ENCODE measurements at regions not wholly inside any gene's neighbourhood (a gene's known extent, or its start where the extent isn't known, plus 50 kb on each side); places are given as distances from the start of the nearest gene placed in this dataset.

DNA sequence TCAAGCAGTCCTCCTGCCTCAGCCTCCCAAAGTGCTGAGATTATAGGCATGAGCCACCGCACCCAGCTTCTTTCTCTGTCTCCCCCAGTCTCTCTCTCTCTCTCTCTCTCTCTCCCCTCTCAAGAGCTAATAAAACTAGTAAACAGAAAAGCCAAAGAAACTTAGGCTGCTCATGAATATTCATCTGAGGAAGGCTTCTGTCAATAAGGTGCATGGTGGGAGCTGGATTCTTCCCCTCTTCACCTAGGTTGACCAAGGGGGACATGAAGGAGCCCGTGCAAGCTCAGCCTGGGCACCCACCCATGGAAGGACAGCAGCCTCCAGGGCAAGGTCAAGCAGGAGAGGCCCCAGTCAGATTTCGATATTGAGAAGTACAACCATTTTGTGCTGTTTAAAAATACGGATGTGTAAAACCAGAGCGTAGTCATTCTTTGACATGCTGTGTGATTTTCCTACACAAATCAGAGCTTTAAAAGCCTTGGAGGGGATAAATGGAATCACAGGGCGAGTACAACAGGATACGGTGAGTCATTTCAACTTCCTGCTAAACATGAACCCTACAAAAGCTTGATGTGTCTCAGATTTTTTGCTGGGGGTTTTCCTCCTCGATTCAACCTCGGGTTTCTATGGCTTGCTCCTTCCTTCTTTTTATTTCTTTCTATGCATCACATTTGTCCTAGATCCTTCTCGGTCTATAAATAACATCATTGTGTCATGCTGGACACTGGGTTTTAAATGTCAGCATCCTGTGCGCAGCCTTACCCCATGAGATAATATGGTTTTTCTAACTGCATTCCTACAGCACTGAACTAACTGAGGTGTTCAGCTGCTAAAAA, 368.9 kb upstream of the JARID2 start:
- H3K27ac Mint-ChIP-seq = peak overlapping the region; percentile 80 to 92 (median 85)
- H3K4me3 Mint-ChIP-seq = peak overlapping the region; percentile 45 to 75 (median 70)
- Histone ChIP-seq H3K27ac (ENCODE audit: low read depth, low read length) (no peak overlapping the region), H3K27me3 (ENCODE audit: insufficient read depth, low read length) (no peaks in the 10 kb centered on the region), H3K4me3 (ENCODE audit: low read length in 2 of 2) (peak overlapping the region in 1 of 2 donors; percentile 6), H3K9me3 (ENCODE audit: control insufficient read depth in 1 of 2, low read length in 2 of 2) (no peaks in the 10 kb centered on the region), H3K36me3 (ENCODE audit: insufficient read depth, low read length) (no peaks in the 10 kb centered on the region), H3K4me1 (ENCODE audit: insufficient read depth, low read length) (peaks cover 30% of the 10 kb centered on the region)
- H3K9me3 Mint-ChIP-seq = no peaks in the 10 kb centered on the region
- ChIA-PET POLR2A (ENCODE audit: partially characterized antibody) (interaction anchor here (1.0 to 1.2 kb wide), 2 partner anchors 54 to 665 kb away, joined by 3 read pairs; no protein-coding TSS in a partner anchor), CTCF (ENCODE audit: partially characterized antibody) (interaction anchor here (1.1 to 1.7 kb wide), 2 partner anchors 10 to 21 kb away, joined by 3 to 4 read pairs; no protein-coding TSS in a partner anchor)
- H3K27me3 Mint-ChIP-seq = no peaks in the 10 kb centered on the region
- intact Hi-C loops (cut with micrococcal nuclease) = loop anchor here (5.0 kb wide), 1 partner anchor 380 kb away; no protein-coding TSS in a partner anchor
- peak; percentile 17 to 70 (median 23) for DNase-seq
- no peaks in the 10 kb centered on the region for H3K36me3 Mint-ChIP-seq
- H3K4me1 Mint-ChIP-seq = peaks cover 20 to 46% (median 25%) of the 10 kb centered on the region in 4 donors

DNA sequence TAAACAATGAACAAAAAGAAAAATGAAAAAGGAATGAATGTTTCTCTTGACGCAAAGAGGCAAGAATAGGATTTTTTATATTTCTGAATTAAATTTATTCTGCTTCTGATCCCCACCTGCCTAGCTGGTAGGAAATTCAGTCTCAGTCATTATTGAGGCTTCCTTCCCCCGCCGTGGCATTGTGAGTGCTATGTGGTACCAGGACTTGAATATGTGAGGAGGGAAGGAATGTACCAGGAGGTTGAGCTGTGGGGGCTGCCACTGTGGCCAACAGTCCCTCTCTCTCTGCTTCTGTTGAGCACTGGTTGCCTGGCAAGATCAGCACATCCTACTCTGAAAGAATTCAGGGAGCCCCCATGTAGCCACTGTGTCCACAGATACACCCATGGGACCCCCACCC, 368.1 kb upstream of the JARID2 start:
- H3K4me1 ChIP-seq (ENCODE audit: insufficient read depth, low read length) = peaks cover 30% of the 10 kb centered on the region
- Mint-ChIP-seq H3K36me3 (no peaks in the 10 kb centered on the region), H3K4me1 (peaks cover 20 to 44% (median 25%) of the 10 kb centered on the region in 4 donors), H3K27me3 (no peaks in the 10 kb centered on the region), H3K27ac (peak overlapping the region in 5 of 7 donors; percentile 38 to 92 (median 82)), H3K4me3 (peak overlapping the region in 3 of 8 donors; percentile 69 to 74 (median 71)), H3K9me3 (no peaks in the 10 kb centered on the region)
- intact Hi-C loops (cut with micrococcal nuclease) = loop anchor here (5.0 kb wide), 1 partner anchor 380 kb away; no protein-coding TSS in a partner anchor
- H3K4me3 ChIP-seq (ENCODE audit: low read length in 2 of 2) = no peak overlapping the region
- no peaks in the 10 kb centered on the region for H3K9me3 ChIP-seq (ENCODE audit: control insufficient read depth in 1 of 2, low read length in 2 of 2)
- ChIA-PET POLR2A (ENCODE audit: partially characterized antibody) (interaction anchor here (1.2 kb wide), 1 partner anchor 666 kb away, joined by 3 read pairs; no protein-coding TSS in a partner anchor), CTCF (ENCODE audit: partially characterized antibody) (no interaction called here)
- no peak for DNase-seq
- no peaks in the 10 kb centered on the region for H3K36me3 ChIP-seq (ENCODE audit: insufficient read depth, low read length)
- no peak overlapping the region for H3K27ac ChIP-seq (ENCODE audit: low read depth, low read length)
- no peaks in the 10 kb centered on the region for H3K27me3 ChIP-seq (ENCODE audit: insufficient read depth, low read length)

DNA sequence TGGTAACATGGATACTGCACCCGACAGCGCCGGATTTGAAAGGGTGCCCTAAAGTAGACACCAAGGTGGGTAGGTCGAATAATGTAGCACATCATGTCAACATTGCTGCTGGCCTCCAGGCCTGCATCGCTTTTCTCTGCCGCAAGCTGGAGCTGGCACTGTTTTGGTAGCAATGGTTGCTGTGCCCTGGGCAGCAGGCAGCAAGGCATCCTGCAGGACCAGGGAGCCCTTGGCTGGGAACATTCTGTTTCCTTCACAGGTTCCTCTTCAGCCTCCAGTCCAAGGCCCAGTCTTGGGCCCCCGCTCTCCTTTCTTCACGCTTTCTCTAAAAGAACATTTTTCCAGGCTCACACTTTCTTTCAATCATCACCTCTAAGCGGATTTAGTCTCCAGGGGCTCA, 365.8 kb upstream of the JARID2 start:
- CTCF ChIA-PET (ENCODE audit: partially characterized antibody) = interaction anchor here (0.6 kb wide), 1 partner anchor 175 kb away, joined by 3 read pairs; no protein-coding TSS in a partner anchor
- no peaks in the 10 kb centered on the region for H3K36me3 Mint-ChIP-seq
- DNase-seq = no peak
- H3K27ac Mint-ChIP-seq = no peak overlapping the region
- POLR2A ChIA-PET (ENCODE audit: partially characterized antibody) = no interaction called here
- Histone ChIP-seq H3K27ac (ENCODE audit: low read depth, low read length) (no peak overlapping the region), H3K9me3 (ENCODE audit: control insufficient read depth in 1 of 2, low read length in 2 of 2) (no peaks in the 10 kb centered on the region), H3K4me3 (ENCODE audit: low read length in 2 of 2) (no peak overlapping the region), H3K27me3 (ENCODE audit: insufficient read depth, low read length) (no peaks in the 10 kb centered on the region), H3K36me3 (ENCODE audit: insufficient read depth, low read length) (no peaks in the 10 kb centered on the region), H3K4me1 (ENCODE audit: insufficient read depth, low read length) (peaks cover 30% of the 10 kb centered on the region)
- no peak overlapping the region for H3K4me3 Mint-ChIP-seq
- H3K27me3 Mint-ChIP-seq = no peaks in the 10 kb centered on the region
- intact Hi-C loops (cut with micrococcal nuclease) = no loop called here
- H3K4me1 Mint-ChIP-seq = peaks cover 20 to 29% (median 25%) of the 10 kb centered on the region in 4 donors
- no peaks in the 10 kb centered on the region for H3K9me3 Mint-ChIP-seq

GRCh38 chr6:14880677-14881076, 365.2 kb upstream of the JARID2 start:
- Mint-ChIP-seq H3K27me3 (no peaks in the 10 kb centered on the region), H3K4me1 (peaks cover 19 to 25% (median 21%) of the 10 kb centered on the region in 4 donors), H3K9me3 (no peaks in the 10 kb centered on the region), H3K36me3 (no peaks in the 10 kb centered on the region), H3K27ac (no peak overlapping the region), H3K4me3 (no peak overlapping the region)
- Histone ChIP-seq H3K36me3 (ENCODE audit: insufficient read depth, low read length) (no peaks in the 10 kb centered on the region), H3K27me3 (ENCODE audit: insufficient read depth, low read length) (no peaks in the 10 kb centered on the region), H3K4me3 (ENCODE audit: low read length in 2 of 2) (no peak overlapping the region), H3K9me3 (ENCODE audit: control insufficient read depth in 1 of 2, low read length in 2 of 2) (no peaks in the 10 kb centered on the region), H3K27ac (ENCODE audit: low read depth, low read length) (no peak overlapping the region), H3K4me1 (ENCODE audit: insufficient read depth, low read length) (peaks cover 25% of the 10 kb centered on the region)
- ChIA-PET POLR2A (ENCODE audit: partially characterized antibody) (no interaction called here), CTCF (ENCODE audit: partially characterized antibody) (no interaction called here)
- no peak for DNase-seq
- intact Hi-C loops (cut with micrococcal nuclease) = no loop called here

DNA sequence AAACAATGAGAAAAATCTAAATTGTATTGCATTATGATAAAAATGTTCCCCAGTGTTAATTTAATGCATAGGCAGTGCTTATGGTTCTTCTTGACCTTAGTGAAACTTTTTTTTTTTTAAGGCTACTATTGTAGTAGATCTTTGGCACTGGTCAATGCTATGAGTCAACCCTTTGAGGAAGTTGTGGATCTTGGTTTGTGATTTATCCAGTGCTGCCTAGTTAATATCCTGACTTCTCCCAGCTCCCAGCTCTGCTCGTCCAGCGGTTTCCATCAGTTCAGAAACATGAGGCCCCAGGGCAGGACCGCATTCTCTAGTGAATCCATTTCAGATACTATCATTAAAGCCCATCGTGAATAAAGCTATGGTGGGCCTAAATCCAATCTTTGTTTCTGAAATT, 364.5 kb upstream of the JARID2 start:
- Histone ChIP-seq H3K36me3 (ENCODE audit: insufficient read depth, low read length) (no peaks in the 10 kb centered on the region), H3K4me3 (ENCODE audit: low read length in 2 of 2) (no peak overlapping the region), H3K9me3 (ENCODE audit: control insufficient read depth in 1 of 2, low read length in 2 of 2) (no peaks in the 10 kb centered on the region), H3K4me1 (ENCODE audit: insufficient read depth, low read length) (peaks cover 18% of the 10 kb centered on the region), H3K27me3 (ENCODE audit: insufficient read depth, low read length) (no peaks in the 10 kb centered on the region), H3K27ac (ENCODE audit: low read depth, low read length) (no peak overlapping the region)
- intact Hi-C loops (cut with micrococcal nuclease) = no loop called here
- DNase-seq = no peak
- Mint-ChIP-seq H3K9me3 (no peaks in the 10 kb centered on the region), H3K4me3 (no peak overlapping the region), H3K4me1 (peaks cover 12 to 18% (median 14%) of the 10 kb centered on the region in 4 donors), H3K27ac (no peak overlapping the region), H3K27me3 (no peaks in the 10 kb centered on the region), H3K36me3 (no peaks in the 10 kb centered on the region)
- POLR2A ChIA-PET (ENCODE audit: partially characterized antibody) = no interaction called here
- CTCF ChIA-PET (ENCODE audit: partially characterized antibody) = no interaction called here

DNA sequence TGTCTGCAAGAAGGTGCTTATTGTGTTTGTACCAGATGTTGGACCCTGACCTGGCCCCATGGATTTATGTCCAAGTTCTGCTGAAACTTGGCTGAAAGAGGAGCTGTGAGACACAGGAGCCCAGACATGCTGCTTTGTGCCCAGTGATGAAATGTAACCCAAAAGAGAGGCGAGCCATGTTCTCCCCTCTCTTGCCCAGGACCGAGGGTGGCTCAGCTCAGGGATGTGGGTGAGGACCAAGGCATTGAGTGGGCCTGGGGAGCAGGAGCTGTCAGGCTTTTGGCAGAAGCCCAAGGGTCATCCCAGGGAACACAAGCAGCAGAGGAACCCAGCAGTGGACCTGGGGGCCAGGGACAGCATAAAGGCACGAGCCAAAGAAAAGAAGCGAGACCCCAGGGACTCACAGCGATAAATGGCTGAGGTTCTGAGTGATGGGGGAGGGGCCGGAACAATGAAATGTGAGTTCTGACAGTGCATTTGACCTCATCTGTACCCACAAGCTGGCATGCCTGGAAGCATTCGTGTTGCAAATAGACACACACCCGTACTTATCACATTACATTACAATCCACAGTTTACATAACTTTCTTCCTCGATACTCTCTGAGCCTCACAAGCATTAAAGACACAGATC, 363.4 kb upstream of the JARID2 start:
- H3K27ac ChIP-seq (ENCODE audit: low read depth, low read length) = no peak overlapping the region
- no peaks in the 10 kb centered on the region for H3K36me3 ChIP-seq (ENCODE audit: insufficient read depth, low read length)
- no peaks in the 10 kb centered on the region for H3K9me3 ChIP-seq (ENCODE audit: control insufficient read depth in 1 of 2, low read length in 2 of 2)
- CTCF ChIA-PET (ENCODE audit: partially characterized antibody) = no interaction called here
- POLR2A ChIA-PET (ENCODE audit: partially characterized antibody) = no interaction called here
- peaks cover 3 to 7% (median 5%) of the 10 kb centered on the region in 4 donors for H3K4me1 Mint-ChIP-seq
- intact Hi-C loops (cut with micrococcal nuclease) = no loop called here
- H3K27me3 ChIP-seq (ENCODE audit: insufficient read depth, low read length) = no peaks in the 10 kb centered on the region
- no peak for DNase-seq
- H3K4me1 ChIP-seq (ENCODE audit: insufficient read depth, low read length) = peaks cover 7% of the 10 kb centered on the region
- no peak overlapping the region for H3K4me3 ChIP-seq (ENCODE audit: low read length in 2 of 2)
- H3K4me3 Mint-ChIP-seq = no peak overlapping the region
- H3K27ac Mint-ChIP-seq = no peak overlapping the region
- H3K36me3 Mint-ChIP-seq = no peaks in the 10 kb centered on the region
- H3K27me3 Mint-ChIP-seq = no peaks in the 10 kb centered on the region
- H3K9me3 Mint-ChIP-seq = no peaks in the 10 kb centered on the region

- H3K27me3 ChIP-seq (ENCODE audit: insufficient read depth, low read length) = no peaks in the 10 kb centered on the region
- no peak overlapping the region for H3K4me3 Mint-ChIP-seq
- H3K36me3 ChIP-seq (ENCODE audit: insufficient read depth, low read length) = no peaks in the 10 kb centered on the region
- no peak overlapping the region for H3K4me3 ChIP-seq (ENCODE audit: low read length in 2 of 2)
- CTCF ChIA-PET (ENCODE audit: partially characterized antibody) = no interaction called here
- no peak for DNase-seq
- H3K9me3 ChIP-seq (ENCODE audit: control insufficient read depth in 1 of 2, low read length in 2 of 2) = no peaks in the 10 kb centered on the region
- H3K27ac ChIP-seq (ENCODE audit: low read depth, low read length) = no peak overlapping the region
- no peaks in the 10 kb centered on the region for H3K27me3 Mint-ChIP-seq
- H3K4me1 Mint-ChIP-seq = no peaks in the 10 kb centered on the region
- POLR2A ChIA-PET (ENCODE audit: partially characterized antibody) = no interaction called here
- H3K9me3 Mint-ChIP-seq = no peaks in the 10 kb centered on the region
- intact Hi-C loops (cut with micrococcal nuclease) = no loop called here
- no peak overlapping the region for H3K27ac Mint-ChIP-seq
- no peaks in the 10 kb centered on the region for H3K4me1 ChIP-seq (ENCODE audit: insufficient read depth, low read length)
- no peaks in the 10 kb centered on the region for H3K36me3 Mint-ChIP-seq
These were observed 361.9 kb upstream of the JARID2 start for GRCh38 chr6:14883921-14884320.
